CD1c-positive myeloid dendritic cell (primary cell): ENCODE measurements at regions not wholly inside any gene's neighbourhood (a gene's known extent, or its start where the extent isn't known, plus 50 kb on each side); places are given as distances from the start of the nearest gene placed in this dataset.

Experiments
- DNase-seq: peaks from one replicate; pipeline ENCODE4 v3.0.0-alpha.2; 2016; ENCODE audit errors: extremely low spot score

- DNase-seq: no peak
Observed at GRCh38 chr1:221104596-221104995, 225.4 kb downstream of the HLX start.

DNA sequence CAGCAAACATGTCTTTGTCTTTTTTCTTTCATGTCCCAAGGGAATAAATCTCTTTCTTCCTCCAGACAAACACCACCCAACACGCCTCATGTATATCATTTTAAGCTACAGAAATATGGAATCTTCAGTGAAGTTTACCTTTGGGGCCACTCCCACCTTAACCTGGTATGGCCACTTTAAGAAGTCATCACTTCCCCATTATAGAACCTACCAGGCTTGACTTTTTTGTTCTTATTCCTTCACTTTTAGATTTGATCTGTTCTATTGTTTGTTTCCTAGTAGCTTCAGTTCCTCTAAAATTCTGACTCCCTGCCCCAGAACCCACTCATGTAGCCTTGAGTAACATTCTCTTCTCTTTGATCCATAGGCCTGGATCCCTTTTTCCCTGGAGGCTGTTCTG lies 226.3 kb downstream of the HLX start:
- peak; percentile 33 for DNase-seq

- no peak for DNase-seq
Observed at GRCh38 chr1:221106616-221107015, 227.4 kb downstream of the HLX start.

DNA sequence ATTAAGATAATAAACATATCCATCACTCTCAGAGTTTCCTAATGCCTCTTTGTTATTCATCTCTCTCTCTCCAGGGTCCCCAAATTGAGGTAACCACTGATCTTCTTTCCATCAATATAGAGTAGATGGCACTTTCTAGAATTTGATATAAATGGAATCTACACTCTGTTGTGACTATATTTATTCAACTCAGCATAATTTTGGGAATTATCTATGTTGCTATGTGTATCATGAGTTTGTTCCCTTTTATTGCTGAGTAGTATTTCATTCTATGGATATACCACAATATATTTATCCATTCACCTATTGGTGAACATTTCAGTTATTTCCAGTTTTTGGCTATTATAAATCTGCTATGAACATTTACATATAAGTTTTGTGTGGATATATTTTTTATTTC lies 230.7 kb downstream of the HLX start:
- DNase-seq: no peak

GRCh38 chr1:221117133-221117532 lies 237.9 kb downstream of the HLX start:
- no peak for DNase-seq

DNA sequence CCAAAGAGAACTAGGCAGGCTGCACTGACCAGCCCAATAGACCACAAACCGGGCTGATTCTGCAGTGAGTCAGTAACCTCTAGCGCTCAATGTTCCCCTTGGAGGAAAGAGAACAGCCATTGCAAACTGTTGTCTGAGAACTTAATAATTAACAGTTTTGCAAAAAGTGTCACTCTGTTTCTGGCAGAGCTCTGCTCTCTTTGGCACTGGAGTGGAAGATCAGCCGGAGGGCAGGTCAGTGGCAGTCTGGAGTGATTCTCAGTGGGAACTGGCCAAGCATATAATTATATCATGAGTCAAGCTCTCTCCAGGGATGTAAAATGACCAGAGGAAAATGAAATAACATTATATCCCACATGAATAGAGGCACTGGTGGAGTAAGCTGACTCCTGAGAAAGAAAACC lies 238.3 kb downstream of the HLX start:
- peak; percentile 32 for DNase-seq

GRCh38 chr1:221118176-221118937 lies 239.1 kb downstream of the HLX start:
- no peak for DNase-seq

DNA sequence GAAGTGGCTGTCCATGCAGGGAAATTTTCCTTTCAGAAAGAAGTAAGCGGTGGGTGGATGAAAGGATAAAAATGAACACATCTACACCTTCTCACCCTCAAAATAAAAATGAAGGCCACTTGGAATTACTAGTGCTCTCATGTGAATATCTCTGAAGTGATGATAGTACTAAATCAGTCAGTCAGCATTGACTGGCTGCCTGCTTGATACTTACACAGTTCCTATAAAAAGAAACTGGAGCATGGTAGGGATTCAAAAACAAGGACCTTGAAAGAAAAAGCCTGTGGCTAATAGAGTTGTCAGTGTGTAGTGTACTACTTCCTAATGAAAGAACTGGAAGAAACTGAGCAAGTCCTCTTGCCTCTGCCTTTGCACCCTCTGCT lies 239.7 kb downstream of the HLX start:
- no peak for DNase-seq

DNA sequence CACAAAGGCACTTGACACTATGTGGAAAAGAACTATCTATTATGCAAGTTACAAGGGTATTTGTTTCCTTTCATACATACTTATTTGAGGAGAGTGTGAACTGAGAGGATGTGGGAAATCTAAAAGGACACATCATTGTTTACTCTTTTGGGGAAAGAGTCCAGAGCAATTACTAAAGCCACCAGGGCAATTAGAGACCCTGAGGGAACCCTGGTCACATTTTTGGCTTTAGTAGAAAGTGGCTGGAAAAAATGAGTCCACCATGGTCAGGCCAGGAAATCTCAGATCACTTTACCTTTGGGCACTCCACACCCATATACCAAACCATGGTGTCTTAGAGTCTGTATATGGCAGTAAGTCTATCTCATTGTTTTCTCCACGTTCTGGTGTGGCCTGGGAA lies 243.3 kb downstream of the HLX start:
- DNase-seq: no peak

DNA sequence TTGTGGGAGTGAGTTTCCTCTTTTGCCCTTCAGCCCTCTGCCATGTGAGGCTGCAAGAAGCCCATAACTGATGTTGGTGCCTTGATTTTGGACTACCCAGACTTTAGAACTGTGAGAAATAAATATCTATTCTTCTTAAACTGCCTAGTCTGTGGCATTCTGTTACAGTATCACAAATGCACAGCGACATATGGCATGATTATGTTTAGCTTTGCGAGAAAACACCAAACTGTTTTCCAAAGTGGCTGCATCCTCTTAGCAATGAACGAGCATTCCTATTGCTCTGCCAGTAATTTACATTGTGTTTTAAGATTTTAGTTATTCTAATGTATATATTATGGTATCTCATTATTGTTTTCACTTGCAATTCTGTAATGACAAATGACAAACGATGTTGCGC lies 246.7 kb downstream of the HLX start:
- no peak for DNase-seq

- no peak for DNase-seq
Observed at GRCh38 chr1:221137666-221138065, 258.4 kb downstream of the HLX start.

DNA sequence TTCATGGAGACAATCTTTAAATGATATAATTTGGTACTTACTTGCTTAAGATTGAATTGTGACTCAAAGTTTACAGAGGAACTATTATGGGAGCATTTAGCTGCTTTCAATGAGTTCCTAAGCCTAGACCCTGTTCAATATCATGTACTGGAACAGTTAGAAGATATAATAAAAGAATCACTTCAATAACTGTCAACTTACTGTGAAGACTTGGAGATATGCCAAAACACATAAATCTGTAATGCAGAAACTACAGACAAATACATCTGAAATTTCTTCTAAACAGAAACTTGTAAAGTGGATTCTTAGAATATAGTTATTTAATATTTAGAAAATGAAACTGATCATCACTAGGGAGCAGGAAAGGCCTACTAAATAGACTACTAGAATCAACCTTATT lies 259.3 kb downstream of the HLX start:
- no peak for DNase-seq

GRCh38 chr1:221139991-221140390 lies 260.7 kb downstream of the HLX start:
- no peak for DNase-seq

DNA sequence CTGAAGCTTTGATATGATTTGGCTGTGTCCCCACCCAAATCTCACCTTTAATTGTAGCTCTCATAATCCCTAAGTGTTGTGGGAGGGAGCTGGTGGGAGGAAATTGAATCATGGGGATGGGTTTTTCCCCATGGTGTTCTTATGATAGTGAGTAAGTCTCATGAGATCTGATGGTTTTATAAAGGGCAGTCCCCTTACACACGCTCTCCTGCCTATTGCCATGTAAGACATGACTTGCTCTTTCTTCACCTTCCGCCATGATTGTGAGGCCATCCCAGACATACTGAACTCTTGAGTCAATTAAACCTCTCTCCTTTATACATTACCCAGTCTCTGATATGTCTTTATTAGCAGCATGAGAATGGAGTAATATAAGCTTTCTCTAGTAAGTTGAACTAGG lies 261.9 kb downstream of the HLX start:
- no peak for DNase-seq

- no peak for DNase-seq
Observed at GRCh38 chr1:221141606-221142285, 262.5 kb downstream of the HLX start.

DNA sequence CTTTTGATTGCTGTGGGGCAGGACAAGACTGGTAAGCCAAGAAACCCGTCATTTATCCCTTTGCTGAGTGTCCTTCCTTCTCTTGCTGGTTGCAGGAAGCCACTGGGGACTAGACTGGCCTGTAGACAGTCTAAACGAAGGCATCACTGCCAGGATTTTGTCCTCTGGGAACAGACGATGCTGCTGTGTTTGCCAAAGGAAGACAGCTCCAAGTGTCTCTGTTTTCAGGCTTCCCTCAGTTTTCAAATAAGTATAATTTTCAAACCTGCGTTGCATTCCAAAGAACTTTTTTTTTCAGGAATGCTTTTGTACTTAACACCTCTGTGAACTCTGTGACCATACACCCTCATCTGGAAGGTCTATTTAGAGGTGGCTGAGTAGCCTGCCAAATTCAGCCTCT lies 269.4 kb downstream of the HLX start:
- no peak for DNase-seq

- peak; percentile 50 for DNase-seq
Observed at GRCh38 chr1:221149111-221149510, 269.9 kb downstream of the HLX start.

GRCh38 chr1:221149555-221150075 lies 270.4 kb downstream of the HLX start:
- DNase-seq: no peak

DNA sequence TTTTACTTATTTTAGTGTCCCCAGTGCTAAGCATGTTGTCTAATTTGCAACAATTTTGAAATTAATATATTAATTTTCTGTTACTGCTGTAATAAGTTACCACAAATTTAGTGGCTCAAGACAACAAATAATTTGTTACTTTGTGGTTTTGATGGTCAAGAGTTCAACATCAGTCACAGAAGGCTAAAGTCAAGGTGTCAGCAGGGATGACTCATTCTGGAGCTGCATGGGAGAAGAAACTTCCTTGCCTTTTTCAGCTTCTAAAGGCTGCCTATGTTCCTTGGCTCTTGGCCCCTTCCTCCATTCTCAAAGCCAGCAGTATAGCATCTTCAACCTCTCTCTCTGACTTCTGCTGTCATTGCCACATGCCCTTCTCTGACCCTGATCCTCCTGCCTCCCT lies 271.8 kb downstream of the HLX start:
- DNase-seq: no peak

GRCh38 chr1:221154932-221155331 lies 275.7 kb downstream of the HLX start:
- no peak for DNase-seq

GRCh38 chr1:221157026-221157761 lies 278.0 kb downstream of the HLX start:
- peak; percentile 84 for DNase-seq

GRCh38 chr1:221159608-221160007 lies 280.4 kb downstream of the HLX start:
- no peak for DNase-seq

DNA sequence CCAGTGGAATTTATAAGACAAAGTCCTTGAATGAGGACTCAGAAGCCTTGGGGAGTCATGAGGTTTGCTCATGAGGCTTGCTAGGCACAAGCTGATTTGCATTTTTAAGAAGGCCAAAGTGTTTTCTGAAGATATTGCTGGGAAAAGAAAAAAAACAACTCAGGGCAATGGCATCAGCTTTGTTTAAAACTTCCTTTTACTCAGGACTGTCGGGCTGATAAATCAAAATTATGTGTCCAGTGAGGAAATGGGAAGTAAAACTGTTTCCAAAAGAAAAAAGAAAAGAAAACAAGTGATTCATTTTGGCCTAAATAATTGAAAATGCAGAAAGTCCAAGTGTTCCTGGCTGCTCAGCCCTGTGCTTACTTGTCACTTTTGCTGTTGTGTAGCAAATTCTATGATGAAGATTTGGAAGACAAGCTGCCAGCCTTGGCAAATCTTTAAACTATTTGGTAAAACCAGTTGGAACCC lies 282.4 kb downstream of the HLX start:
- peak; percentile 75 for DNase-seq
